ENCODE measurements at regions not wholly inside any gene's neighbourhood (a gene's known extent, or its start where the extent isn't known, plus 50 kb on each side); places are given as distances from the start of the nearest gene placed in this dataset.

GRCh38 chr5:168057905-168058304, 233.5 kb upstream of the WWC1 start:
- no peak for DNase-seq (ENCODE audit: extremely low read depth in 1 of 11, low read depth in 9 of 11, low spot score in 4 of 11)

DNA sequence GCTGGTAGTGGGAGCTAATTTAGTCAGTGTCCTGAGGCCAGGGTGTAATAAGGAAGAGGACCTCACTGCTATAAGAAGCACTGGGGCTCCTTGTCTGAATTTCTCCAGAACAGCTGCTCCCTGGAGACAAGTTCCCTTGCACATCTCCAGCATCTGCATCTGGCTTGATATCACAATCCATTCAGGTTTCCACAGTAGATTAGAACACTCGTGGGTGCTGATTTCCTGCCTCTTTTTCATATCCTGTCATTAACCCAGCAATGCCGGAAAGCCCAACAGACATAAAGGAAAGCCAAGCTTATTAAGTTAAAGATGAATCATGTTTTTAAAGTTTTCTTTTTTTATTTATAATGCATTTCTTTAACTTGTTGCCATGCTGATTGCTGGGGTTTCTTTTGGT, 232.3 kb upstream of the WWC1 start:
- no peak for DNase-seq (ENCODE audit: extremely low read depth in 1 of 11, low read depth in 9 of 11, low spot score in 4 of 11)

- DNase-seq (ENCODE audit: extremely low read depth in 1 of 11, low read depth in 9 of 11, low spot score in 4 of 11): no peak
These were observed 229.2 kb upstream of the WWC1 start for GRCh38 chr5:168062239-168062638.

GRCh38 chr5:168064457-168064856, 227.0 kb upstream of the WWC1 start:
- no peak for DNase-seq (ENCODE audit: extremely low read depth in 1 of 11, low read depth in 9 of 11, low spot score in 4 of 11)

- no peak for DNase-seq (ENCODE audit: extremely low read depth in 1 of 11, low read depth in 9 of 11, low spot score in 4 of 11)
These were observed 226.4 kb upstream of the WWC1 start for GRCh38 chr5:168064933-168065622.

DNA sequence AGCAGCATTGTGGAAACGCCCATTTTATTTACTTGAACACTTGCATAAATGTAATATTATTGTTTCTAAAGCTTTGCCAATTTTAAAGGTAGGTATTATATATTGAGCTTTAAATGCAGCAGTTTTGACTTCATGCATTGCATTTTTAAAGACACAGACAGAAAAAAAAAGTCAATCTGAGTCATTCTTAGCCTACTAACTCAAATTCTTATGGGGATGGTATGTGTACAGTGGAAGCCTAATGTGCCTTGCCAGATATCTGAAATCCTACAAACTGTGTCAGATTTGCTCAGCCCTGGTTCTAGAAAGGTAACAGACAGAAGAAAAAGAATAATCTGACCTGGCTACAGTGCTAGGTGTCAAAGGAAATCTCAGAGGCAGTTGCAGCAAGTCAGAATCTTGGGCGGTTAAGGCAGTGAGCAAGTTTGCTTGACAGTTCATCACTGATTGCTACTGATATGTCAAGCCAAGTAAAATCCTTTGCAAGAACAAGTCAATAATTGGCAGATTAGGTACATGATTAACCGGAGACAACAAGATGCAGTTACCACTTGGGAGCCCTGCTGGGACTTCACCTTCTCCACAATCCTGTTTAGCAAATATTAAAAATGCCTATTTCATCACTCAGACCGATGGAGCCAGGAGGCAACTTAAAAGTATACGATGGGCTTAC, 224.8 kb upstream of the WWC1 start:
- no peak for DNase-seq (ENCODE audit: extremely low read depth in 1 of 11, low read depth in 9 of 11, low spot score in 4 of 11)

DNA sequence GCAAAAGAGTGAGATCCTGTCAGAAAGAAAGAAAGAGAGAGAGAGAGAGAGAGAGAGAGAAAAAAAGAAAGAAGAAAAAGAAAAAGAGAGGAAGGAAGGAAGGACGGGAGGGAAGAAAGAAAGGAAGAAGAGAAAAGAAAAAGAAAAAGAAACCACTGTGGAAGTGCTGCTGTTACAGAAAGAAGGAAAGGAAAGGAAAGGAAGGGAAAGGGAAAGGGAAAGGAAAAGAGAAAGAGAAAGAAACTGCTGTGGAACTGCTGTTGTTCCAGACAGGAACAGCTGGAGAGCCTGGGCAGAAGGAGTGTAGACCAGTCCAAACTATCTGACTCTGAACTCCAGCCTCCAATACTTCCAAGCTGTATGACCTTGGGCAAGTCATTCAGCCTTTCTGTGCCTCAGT, 220.7 kb upstream of the WWC1 start:
- no peak for DNase-seq (ENCODE audit: extremely low read depth in 1 of 11, low read depth in 9 of 11, low spot score in 4 of 11)

DNA sequence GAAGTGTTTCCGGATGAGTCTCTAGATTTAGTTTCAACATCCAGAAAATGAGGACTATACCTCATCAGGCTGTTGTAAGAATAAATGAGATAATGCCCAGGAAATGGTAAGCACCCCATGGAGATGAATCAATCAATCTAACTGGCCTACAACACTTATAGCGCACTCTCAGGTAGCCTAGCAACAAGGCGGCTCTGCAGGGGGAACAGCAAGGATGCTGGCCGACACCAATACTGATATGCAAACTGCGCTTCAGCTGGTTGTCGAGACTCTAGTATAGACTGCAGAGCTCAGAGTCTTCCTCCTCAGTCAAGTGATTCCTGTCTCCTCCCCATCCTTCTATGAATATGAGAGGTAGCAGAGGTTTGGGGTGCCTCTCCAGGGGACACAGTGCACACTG, 218.8 kb upstream of the WWC1 start:
- no peak for DNase-seq (ENCODE audit: extremely low read depth in 1 of 11, low read depth in 9 of 11, low spot score in 4 of 11)

DNA sequence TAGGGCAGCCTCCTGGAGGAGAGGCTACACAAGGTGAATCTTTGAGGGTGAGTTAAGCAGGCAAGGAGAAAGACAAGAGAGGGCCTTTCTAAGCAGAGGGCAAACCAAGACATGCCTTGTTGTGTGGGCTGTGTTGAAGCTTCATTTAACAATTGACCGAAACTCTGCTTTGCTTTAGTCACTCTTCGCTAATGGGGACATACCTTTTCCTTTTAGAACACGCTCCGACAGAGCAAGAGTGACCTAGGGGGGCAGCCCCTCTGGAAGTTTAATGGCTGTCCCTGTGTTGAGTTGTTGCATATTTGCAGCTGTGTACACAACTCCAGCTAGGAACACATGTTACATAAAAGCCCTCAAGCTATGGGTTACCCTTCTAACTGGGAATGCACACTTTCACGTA, 218.1 kb upstream of the WWC1 start:
- no peak for DNase-seq (ENCODE audit: extremely low read depth in 1 of 11, low read depth in 9 of 11, low spot score in 4 of 11)

DNA sequence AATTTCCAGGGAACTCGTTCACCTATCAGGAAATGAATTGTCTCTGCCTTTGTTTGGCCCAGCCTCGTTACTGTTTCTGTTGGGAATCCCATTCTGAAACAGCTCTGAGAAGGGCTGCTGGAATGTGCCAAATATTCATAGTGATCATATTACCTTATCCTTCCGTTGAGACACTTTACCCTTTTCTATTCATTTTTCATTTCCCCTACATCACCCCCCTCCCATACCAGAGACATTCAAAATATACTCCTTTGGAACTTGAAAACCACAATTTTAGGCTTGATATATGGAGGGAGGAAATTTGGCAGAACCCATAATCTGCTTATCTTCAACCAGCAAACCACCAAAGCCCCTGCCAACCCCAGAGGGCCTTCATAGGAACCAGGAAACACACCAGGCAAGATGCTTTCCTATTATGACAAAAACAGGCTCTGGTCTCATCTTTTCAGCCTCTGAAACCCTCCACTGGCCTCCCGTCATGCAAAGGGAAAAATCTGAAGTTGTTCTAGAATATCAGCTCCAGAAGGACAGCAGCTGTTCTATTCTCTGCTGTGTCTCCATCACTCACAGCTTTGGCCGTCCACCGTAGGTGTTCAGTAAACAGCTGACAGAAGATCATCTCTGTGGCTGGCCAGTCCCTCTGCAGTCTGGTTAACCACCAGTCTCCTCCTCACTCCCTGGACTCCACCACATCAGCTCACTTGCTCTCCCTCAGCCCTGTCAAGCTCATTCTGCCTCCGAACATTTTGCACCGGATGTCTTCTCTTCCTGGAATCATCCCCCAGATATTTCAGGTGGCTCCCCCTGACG, 217.2 kb upstream of the WWC1 start:
- DNase-seq (ENCODE audit: extremely low read depth in 1 of 11, low read depth in 9 of 11, low spot score in 4 of 11): no peak

DNA sequence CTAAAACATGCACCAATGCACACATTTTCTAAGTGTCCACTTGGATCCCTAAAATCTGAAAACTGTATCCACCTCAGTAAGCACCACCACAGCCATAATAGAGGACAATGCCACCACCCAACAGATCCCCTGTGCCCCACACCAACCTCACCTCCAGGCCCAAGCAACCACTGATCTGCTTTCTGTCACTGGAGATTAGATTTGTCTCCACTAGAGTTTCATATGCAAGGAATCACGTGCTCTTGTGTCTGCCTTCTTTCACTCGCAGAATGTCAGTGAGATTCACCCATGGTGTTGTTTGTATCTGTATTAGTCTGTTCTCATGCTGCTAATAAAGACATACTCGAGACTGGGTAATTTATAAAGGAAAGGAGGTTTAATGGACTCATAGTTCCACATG, 216.1 kb upstream of the WWC1 start:
- DNase-seq (ENCODE audit: extremely low read depth in 1 of 11, low read depth in 9 of 11, low spot score in 4 of 11): no peak

DNA sequence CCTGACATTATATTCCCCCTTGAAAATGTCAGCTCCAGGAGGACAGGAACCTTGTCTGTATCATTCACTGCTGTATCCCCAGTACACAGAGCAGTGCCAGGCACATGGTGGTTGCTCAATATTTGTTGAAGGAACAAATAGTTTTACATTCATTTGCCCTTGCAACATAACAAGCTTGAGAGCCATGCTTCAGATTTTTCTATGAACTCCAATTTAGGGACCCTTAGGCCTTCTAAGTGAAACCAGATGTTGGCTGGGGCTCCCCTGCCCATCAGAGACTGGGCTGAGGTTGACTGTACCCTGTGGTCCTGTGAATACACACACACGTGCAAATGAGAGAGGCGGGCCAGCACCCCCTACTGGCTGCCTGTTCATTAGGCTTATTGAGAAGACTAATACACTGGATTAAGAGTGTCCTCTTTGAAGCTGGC, 214.9 kb upstream of the WWC1 start:
- DNase-seq (ENCODE audit: extremely low read depth in 1 of 11, low read depth in 9 of 11, low spot score in 4 of 11): no peak

DNA sequence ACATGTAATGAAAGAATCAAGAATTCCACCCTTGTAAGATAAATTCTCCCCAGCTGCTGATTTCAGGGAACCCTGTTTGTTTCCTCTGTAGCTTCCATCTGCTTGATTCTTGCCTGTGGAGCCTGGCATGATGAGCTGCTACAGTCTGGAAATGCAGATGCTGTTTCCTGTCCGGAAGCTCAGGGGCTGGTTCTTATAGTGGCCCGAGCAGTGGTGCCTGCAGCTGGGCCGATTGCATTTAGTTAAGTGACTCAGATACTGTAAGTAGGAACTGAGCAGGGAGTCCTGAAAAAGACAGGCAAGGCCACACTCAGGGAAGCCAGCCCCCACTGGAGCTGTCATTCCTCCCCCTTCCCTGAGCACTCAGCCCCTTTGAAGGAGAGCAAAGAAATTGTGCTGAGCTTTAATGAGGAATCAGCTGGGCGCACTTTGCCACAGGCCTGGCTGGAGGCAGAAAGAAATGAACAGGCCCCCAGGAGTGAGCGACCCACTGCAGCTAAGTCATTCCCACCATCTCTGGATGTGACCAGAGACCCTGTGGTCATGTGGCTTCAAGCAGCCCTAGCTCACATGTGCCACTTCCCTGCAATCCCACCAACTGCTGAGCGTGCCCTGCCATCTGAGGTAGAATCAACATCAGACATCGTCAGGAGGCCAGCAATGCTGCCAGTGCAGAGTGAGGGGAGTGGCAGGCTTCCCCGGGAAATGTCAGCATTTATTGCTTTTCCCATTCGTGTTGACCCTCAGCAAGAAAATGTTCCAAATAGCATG, 206.0 kb upstream of the WWC1 start:
- no peak for DNase-seq (ENCODE audit: extremely low read depth in 1 of 11, low read depth in 9 of 11, low spot score in 4 of 11)

GRCh38 chr5:168086104-168086610, 205.3 kb upstream of the WWC1 start:
- no peak for DNase-seq (ENCODE audit: extremely low read depth in 1 of 11, low read depth in 9 of 11, low spot score in 4 of 11)

GRCh38 chr5:168086746-168087145, 204.7 kb upstream of the WWC1 start:
- DNase-seq (ENCODE audit: extremely low read depth in 1 of 11, low read depth in 9 of 11, low spot score in 4 of 11): no peak

DNA sequence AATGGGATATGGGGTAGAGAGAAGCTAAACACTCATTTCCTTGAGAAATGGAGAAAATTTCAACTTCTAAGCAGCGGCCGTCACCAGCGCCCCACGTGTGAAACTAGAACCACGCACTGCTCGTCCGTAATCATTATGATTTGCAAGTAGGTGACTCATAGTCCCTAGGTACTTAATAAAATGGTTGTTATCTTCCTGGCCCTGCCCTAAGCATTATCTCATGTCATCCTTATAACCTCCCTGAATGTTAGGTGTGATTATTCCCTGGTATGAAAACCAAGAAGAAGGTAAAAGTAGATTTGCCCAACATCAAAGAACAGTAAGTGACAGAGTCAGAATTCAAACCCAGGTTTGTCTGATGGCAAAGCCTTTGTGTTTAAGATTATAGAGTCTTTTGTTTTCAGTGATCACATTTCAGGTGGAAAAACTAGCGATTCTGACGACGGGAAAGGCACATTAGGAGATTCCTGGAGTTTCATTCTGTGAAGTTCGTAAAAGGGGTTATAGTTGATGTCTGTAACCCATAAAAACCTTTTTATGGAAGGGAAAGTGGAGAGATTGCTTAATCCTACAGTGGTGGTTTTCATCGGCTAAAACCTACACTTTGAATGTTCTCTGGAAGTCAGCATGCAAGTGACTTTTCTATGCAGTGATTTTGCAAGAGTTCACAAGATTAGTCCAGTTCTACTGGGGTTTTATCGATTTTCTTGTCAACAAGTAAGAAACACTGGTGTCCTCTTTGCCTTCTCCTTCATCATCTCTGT, 202.9 kb upstream of the WWC1 start:
- DNase-seq (ENCODE audit: extremely low read depth in 1 of 11, low read depth in 9 of 11, low spot score in 4 of 11): no peak

GRCh38 chr5:168089201-168089887, 202.1 kb upstream of the WWC1 start:
- no peak for DNase-seq (ENCODE audit: extremely low read depth in 1 of 11, low read depth in 9 of 11, low spot score in 4 of 11)

Data from renal cortex interstitium (tissue), 11 donors.